Retinal pigment epithelial cell (primary cell): ENCODE measurements at regions not wholly inside any gene's neighbourhood (a gene's known extent, or its start where the extent isn't known, plus 50 kb on each side); places are given as distances from the start of the nearest gene placed in this dataset.

ENCODE experiments used
- DNase-seq: peaks from one replicate; pipeline ENCODE4 v3.0.0-alpha.2; 2010; ENCODE audit warnings: low read depth
- H3K4me3 ChIP-seq: 2 replicates; pipeline ENCODE4 v1.5.1; 2011; ENCODE audit warnings: mild to moderate bottlenecking, low read length, control low read depth, moderate library complexity
- CTCF ChIP-seq: conservative IDR thresholded peaks from 2 replicates; pipeline ENCODE4 v1.5.1; 2011; ENCODE audit warnings: low read depth, low read length, control low read depth, inconsistent platforms

GRCh38 chr5:1681955-1682354 is 117.7 kb downstream of the MRPL36 start:
- TF ChIP-seq CTCF, result no peak
- DNase-seq, result no peak
- H3K4me3 ChIP-seq, result no peak overlapping the region

- no peak overlapping the region for H3K4me3 ChIP-seq
- TF ChIP-seq CTCF, result no peak
- DNase-seq, result no peak
Observed at GRCh38 chr5:1673042-1673677, 126.5 kb downstream of the MRPL36 start.

- no peak for DNase-seq
- H3K4me3 ChIP-seq, result no peak overlapping the region
- no peak for TF ChIP-seq CTCF
Observed at GRCh38 chr5:1672396-1672795, 127.2 kb downstream of the MRPL36 start.

- TF ChIP-seq CTCF, result no peak
- no peak for DNase-seq
- no peak overlapping the region for H3K4me3 ChIP-seq
Observed at GRCh38 chr5:1671351-1671750, 128.3 kb downstream of the MRPL36 start.

GRCh38 chr5:1670351-1670750 is 129.3 kb downstream of the MRPL36 start:
- no peak overlapping the region for H3K4me3 ChIP-seq
- no peak for DNase-seq
- TF ChIP-seq CTCF, result no peak

- no peak overlapping the region for H3K4me3 ChIP-seq
- DNase-seq, result no peak
- TF ChIP-seq CTCF, result no peak
Observed at GRCh38 chr5:1669276-1670155, 130.1 kb downstream of the MRPL36 start.
